HG03175 (cell line): ENCODE measurements at regions not wholly inside any gene's neighbourhood (a gene's known extent, or its start where the extent isn't known, plus 50 kb on each side); places are given as distances from the start of the nearest gene placed in this dataset.
A peak's percentile ranks its signal among the peaks of the same experiment; 100 is the strongest.
"Not testable (repeated sequence)": the region's sequence is repeated elsewhere in the genome, so short reads cannot be mapped to it uniquely, and the experiment has no call there.

ENCODE experiments used
- ATAC-seq: cut with Tn5 transposase; IDR thresholded peaks from one replicate; pipeline ENCODE4 v1.9.1; 2021; ENCODE audit warnings: mild to moderate bottlenecking, moderate library complexity; ENCODE audit not compliant: unreplicated experiment

GRCh38 chr4:110837896-110838450, 215.1 kb upstream of the PITX2 start:
- ATAC-seq = no peak

GRCh38 chr4:110840221-110840654, 217.4 kb upstream of the PITX2 start:
- no peak for ATAC-seq

- no peak for ATAC-seq
Observed at GRCh38 chr4:110848787-110849186, 225.9 kb upstream of the PITX2 start.

GRCh38 chr4:110849461-110849860, 226.6 kb upstream of the PITX2 start:
- no peak for ATAC-seq

- no peak for ATAC-seq
Observed at GRCh38 chr4:110850461-110851442, 227.9 kb upstream of the PITX2 start.

- no peak for ATAC-seq
Observed at GRCh38 chr4:110851989-110852388, 229.1 kb upstream of the PITX2 start.

- ATAC-seq = no peak
Observed at GRCh38 chr4:110852793-110853192, 229.9 kb upstream of the PITX2 start.

GRCh38 chr4:110853242-110853641, 230.4 kb upstream of the PITX2 start:
- no peak for ATAC-seq

GRCh38 chr4:110854021-110854678, 231.3 kb upstream of the PITX2 start:
- ATAC-seq = peak; percentile 45

- no peak for ATAC-seq
Observed at GRCh38 chr4:110860125-110860524, 237.2 kb upstream of the PITX2 start.

- ATAC-seq = no peak
Observed at GRCh38 chr4:110860901-110861300, 238.0 kb upstream of the PITX2 start.

- no peak for ATAC-seq
Observed at GRCh38 chr4:110865611-110866259, 242.9 kb upstream of the PITX2 start.

GRCh38 chr4:110867251-110867960, 244.5 kb upstream of the PITX2 start:
- peak; percentile 59 for ATAC-seq

- ATAC-seq = no peak
Observed at GRCh38 chr4:110867981-110868720, 245.3 kb upstream of the PITX2 start.

GRCh38 chr4:110869114-110869513, 246.2 kb upstream of the PITX2 start:
- ATAC-seq = no peak

GRCh38 chr4:110869862-110870572, 247.1 kb upstream of the PITX2 start:
- peak; percentile 92 for ATAC-seq

GRCh38 chr4:110876214-110876613, 253.3 kb upstream of the PITX2 start:
- ATAC-seq = not testable (repeated sequence)

- no peak for ATAC-seq
Observed at GRCh38 chr4:110876866-110877265, 254.0 kb upstream of the PITX2 start.

GRCh38 chr4:110877778-110878370, 255.0 kb upstream of the PITX2 start:
- ATAC-seq = no peak
